Sigmoid colon (tissue), 6 donors: ENCODE measurements at regions not wholly inside any gene's neighbourhood (a gene's known extent, or its start where the extent isn't known, plus 50 kb on each side); places are given as distances from the start of the nearest gene placed in this dataset.

Source experiments
- DNase-seq: peaks from one replicate; pipeline ENCODE4 v3.0.0-alpha.2; 2019
- H3K27ac ChIP-seq, 4 donors: fragments of 200-600 bp; sonication (generic); one replicate each; pipeline ENCODE4 v1.5.1; 2016 to 2019; ENCODE audit warnings: mild to moderate bottlenecking in 1 of 4
- H3K27me3 ChIP-seq, 3 donors: fragments of 200-600 bp; sonication (generic); one replicate each; pipeline ENCODE4 v1.5.1; 2019; ENCODE audit warnings: mild to moderate bottlenecking in 1 of 3
- H3K36me3 ChIP-seq, 4 donors: fragments of 200-600 bp; sonication (generic); one replicate each; pipeline ENCODE4 v1.5.1; 2016 to 2019
- H3K4me1 ChIP-seq, 4 donors: fragments of 200-600 bp; sonication (generic); one replicate each; pipeline ENCODE4 v1.5.1; 2017 to 2019
- H3K4me3 ChIP-seq, 4 donors: fragments of 200-600 bp; sonication (generic); one replicate each; pipeline ENCODE4 v1.5.1; 2017 to 2019; ENCODE audit warnings: mild to moderate bottlenecking in 2 of 4, moderate library complexity in 1 of 4
- H3K9me3 ChIP-seq, 4 donors: fragments of 200-600 bp in 3 of 4; sonication (generic) in 3 of 4; one replicate each; pipeline versions ENCODE4 v1.5.1 to v1.6.1; 2013 to 2019
- EP300 ChIP-seq, 4 donors: sonication (generic); formaldehyde crosslinking; IDR thresholded peaks; one replicate each; pipeline ENCODE4 v1.6.1; 2017; ENCODE audit warnings: antibody characterized with exemption in 4 of 4
- POLR2A ChIP-seq, 2 donors: fragments of 450-650 bp; IDR thresholded peaks; one replicate each; pipeline ENCODE4 v1.6.1; 2016; ENCODE audit warnings: antibody characterized with exemption in 2 of 2, mild to moderate bottlenecking in 2 of 2, moderate library complexity in 2 of 2
- POLR2AphosphoS5 ChIP-seq, 4 donors: sonication (generic); formaldehyde crosslinking; IDR thresholded peaks; one replicate each; pipeline ENCODE4 v1.6.1; 2017; ENCODE audit warnings: antibody characterized with exemption in 4 of 4
- WGBS, 2 donors: extraction: QIAGEN DNeasy Blood & Tissue Kit; methylation state at CpG; one replicate each; pipeline ENCODE4 v1.1.7; 2013; 5-methylcytosine and 5-hydroxymethylcytosine counted together
- intact Hi-C: fragments of 100-400 bp; cut with DNase I; formaldehyde crosslinking; loops from one replicate; pipeline ENCODE4 v1.15.1; 2023
- TF ChIP-seq, protein P1 (sequence below), 4 experiments: fragments of 450-650 bp in 3 of 4; fragments of 200-600 bp in 1 of 4; IDR thresholded peaks; one replicate each; pipeline ENCODE4 v1.5.1; 2016 to 2019; ENCODE audit warnings: antibody characterized with exemption in 4 of 4, mild to moderate bottlenecking in 3 of 4, moderate library complexity in 2 of 4
- donor health status: healthy with polysubstance abuse.
- donor health status: healthy.

DNA sequence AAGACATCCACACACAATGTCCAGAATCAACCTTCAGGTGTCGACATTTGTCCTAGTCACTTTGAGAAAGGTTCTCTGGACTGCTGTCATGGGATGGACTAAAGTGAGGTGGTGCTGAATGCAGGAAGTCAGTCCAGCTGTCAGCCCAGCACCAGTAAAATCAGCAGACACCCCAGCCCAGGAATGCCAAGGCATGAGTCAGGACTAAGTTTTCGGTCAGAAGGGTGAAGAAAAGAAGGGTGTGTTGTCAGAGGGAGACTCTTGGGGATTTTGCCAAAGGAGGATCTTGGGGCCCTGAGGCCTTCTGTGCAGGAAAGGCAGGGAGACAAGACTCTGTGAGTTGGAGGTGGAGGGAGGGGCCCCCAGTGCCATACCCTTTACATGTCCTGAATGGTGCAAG, 69.0 kb upstream of the XPA start:
- TF ChIP-seq POLR2AphosphoS5 (IDR thresholded peaks at IDR 0.05) (no peak), EP300 (IDR thresholded peaks at IDR 0.05) (no peak), POLR2A (IDR thresholded peaks at IDR 0.05) (no peak)
- TF ChIP-seq, protein P1, sequence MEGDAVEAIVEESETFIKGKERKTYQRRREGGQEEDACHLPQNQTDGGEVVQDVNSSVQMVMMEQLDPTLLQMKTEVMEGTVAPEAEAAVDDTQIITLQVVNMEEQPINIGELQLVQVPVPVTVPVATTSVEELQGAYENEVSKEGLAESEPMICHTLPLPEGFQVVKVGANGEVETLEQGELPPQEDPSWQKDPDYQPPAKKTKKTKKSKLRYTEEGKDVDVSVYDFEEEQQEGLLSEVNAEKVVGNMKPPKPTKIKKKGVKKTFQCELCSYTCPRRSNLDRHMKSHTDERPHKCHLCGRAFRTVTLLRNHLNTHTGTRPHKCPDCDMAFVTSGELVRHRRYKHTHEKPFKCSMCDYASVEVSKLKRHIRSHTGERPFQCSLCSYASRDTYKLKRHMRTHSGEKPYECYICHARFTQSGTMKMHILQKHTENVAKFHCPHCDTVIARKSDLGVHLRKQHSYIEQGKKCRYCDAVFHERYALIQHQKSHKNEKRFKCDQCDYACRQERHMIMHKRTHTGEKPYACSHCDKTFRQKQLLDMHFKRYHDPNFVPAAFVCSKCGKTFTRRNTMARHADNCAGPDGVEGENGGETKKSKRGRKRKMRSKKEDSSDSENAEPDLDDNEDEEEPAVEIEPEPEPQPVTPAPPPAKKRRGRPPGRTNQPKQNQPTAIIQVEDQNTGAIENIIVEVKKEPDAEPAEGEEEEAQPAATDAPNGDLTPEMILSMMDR (IDR thresholded peaks at IDR 0.05): no peak
- Histone ChIP-seq H3K27me3 (no peaks in the 10 kb centered on the region), H3K36me3 (no peaks in the 10 kb centered on the region), H3K4me1 (no peaks in the 10 kb centered on the region), H3K9me3 (no peaks in the 10 kb centered on the region), H3K27ac (no peak overlapping the region), H3K4me3 (no peak overlapping the region)
- WGBS, 2 donors: 92 to 95% methylated on average over 2 of the region's 2 CpGs
- no peak for DNase-seq
- intact Hi-C loops: no loop called here

DNA sequence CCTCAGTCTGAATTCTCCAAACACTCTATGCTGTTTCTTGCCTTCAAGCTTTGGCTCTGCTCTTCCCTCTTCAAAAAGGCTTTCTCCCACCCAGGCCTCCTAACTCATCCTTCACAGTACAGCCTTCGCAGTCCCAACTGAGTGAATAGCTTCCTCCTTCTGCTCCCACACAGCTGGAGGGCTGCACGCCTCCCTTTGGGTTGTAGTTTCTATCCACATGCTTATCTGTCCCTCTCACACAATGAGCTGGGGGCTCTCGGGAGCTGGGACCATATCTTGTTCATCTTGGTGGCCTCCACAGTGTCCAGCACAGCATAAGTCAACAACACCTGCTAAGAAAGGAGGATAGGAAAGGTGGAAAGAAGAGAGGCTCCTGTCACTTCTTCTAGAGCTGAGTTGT, 69.5 kb upstream of the XPA start:
- DNase-seq: no peak
- H3K4me1 ChIP-seq: no peaks in the 10 kb centered on the region
- 86 to 93% methylated on average over 3 of the region's 3 CpGs for WGBS, 2 donors
- no peak overlapping the region for H3K4me3 ChIP-seq
- H3K27me3 ChIP-seq: no peaks in the 10 kb centered on the region
- intact Hi-C loops: no loop called here
- H3K27ac ChIP-seq: no peak overlapping the region
- no peaks in the 10 kb centered on the region for H3K36me3 ChIP-seq
- TF ChIP-seq EP300 (IDR thresholded peaks at IDR 0.05) (no peak), POLR2AphosphoS5 (IDR thresholded peaks at IDR 0.05) (no peak), POLR2A (IDR thresholded peaks at IDR 0.05) (no peak)
- TF ChIP-seq, protein P1 (IDR thresholded peaks at IDR 0.05): no peak
- H3K9me3 ChIP-seq: no peaks in the 10 kb centered on the region

DNA sequence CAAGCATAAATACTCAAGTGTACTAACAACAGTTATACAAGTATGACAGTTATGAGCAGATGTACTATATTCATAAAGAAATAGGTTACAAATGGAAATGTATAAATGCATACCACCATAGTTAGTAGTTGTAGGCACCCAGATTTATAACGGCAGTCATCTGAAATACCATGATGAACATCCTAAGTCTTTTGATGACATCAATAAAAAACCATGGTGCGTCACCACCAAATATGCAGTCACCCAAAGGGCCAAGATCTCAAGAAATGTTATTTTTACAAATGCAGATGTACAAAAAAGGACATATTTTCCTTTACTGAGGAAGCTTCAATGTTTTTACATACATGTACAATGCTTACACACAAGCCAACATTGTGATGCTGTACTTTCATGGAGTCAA, 70.8 kb upstream of the XPA start:
- TF ChIP-seq POLR2AphosphoS5 (IDR thresholded peaks at IDR 0.05): no peak
- no peak for TF ChIP-seq EP300 (IDR thresholded peaks at IDR 0.05)
- TF ChIP-seq, protein P1 (IDR thresholded peaks at IDR 0.05): no peak
- TF ChIP-seq POLR2A (IDR thresholded peaks at IDR 0.05): no peak
- no peaks in the 10 kb centered on the region for H3K9me3 ChIP-seq
- peaks cover 0 to 6% (median 0%) of the 10 kb centered on the region in 3 donors for H3K27me3 ChIP-seq
- no peak for DNase-seq
- 90 to 92% methylated on average over 2 of the region's 2 CpGs for WGBS, 2 donors
- H3K36me3 ChIP-seq: no peaks in the 10 kb centered on the region
- H3K4me3 ChIP-seq: no peak overlapping the region
- no peak overlapping the region for H3K27ac ChIP-seq
- intact Hi-C loops: no loop called here
- H3K4me1 ChIP-seq: no peaks in the 10 kb centered on the region

DNA sequence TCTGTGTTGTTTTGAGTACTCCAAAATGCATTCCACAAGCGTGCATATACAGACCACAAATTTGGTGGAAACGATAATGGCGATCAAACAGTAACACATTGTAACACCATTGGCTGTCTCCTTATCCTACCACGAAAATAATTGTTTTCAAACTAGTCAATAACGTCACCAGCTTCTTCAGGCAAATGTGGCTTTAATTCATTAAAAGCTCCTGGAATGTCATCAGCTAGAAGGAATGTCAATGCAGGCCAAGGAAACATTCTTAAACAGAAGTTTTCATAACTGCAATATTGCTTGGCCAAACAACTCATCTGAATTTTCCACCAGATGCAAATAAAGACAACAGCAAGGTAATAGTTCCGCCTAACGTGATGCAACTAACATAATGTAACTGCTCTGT, 71.6 kb upstream of the XPA start:
- no peaks in the 10 kb centered on the region for H3K4me1 ChIP-seq
- H3K27me3 ChIP-seq: peaks cover 0 to 10% (median 0%) of the 10 kb centered on the region in 3 donors
- intact Hi-C loops: no loop called here
- no peaks in the 10 kb centered on the region for H3K36me3 ChIP-seq
- 85 to 88% methylated on average over 7 of the region's 7 CpGs for WGBS, 2 donors
- no peaks in the 10 kb centered on the region for H3K9me3 ChIP-seq
- no peak for DNase-seq
- H3K27ac ChIP-seq: no peak overlapping the region
- TF ChIP-seq POLR2A (IDR thresholded peaks at IDR 0.05) (no peak), EP300 (IDR thresholded peaks at IDR 0.05) (no peak), POLR2AphosphoS5 (IDR thresholded peaks at IDR 0.05) (no peak)
- TF ChIP-seq, protein P1 (IDR thresholded peaks at IDR 0.05): no peak
- H3K4me3 ChIP-seq: no peak overlapping the region

DNA sequence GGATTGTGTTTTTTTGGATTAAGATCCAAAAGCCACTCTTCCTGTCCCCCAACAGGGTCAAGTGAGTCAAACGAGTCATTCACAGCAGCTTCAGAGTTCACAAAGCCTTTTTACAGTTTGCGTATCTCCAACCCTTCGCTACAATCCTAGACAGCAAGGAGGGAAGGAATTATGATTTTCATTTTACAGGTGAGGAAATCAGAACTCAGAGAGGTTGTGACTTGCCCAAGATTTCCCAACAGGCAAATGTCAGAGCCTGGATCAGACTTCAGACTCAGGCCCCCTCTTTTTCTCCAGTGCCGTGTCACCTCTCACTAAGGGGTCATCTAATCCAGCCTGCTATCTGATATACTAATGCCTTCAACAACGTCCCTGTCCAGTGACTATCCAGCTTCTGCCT, 72.1 kb upstream of the XPA start:
- no peak for TF ChIP-seq POLR2A (IDR thresholded peaks at IDR 0.05)
- TF ChIP-seq, protein P1 (IDR thresholded peaks at IDR 0.05): no peak
- no peak for TF ChIP-seq EP300 (IDR thresholded peaks at IDR 0.05)
- no peak for TF ChIP-seq POLR2AphosphoS5 (IDR thresholded peaks at IDR 0.05)

More for the DNA sequence above, 72.1 kb upstream of the XPA start:
- Histone ChIP-seq H3K9me3 (no peaks in the 10 kb centered on the region), H3K27ac (no peak overlapping the region), H3K4me3 (no peak overlapping the region), H3K4me1 (no peaks in the 10 kb centered on the region), H3K27me3 (peaks cover 0 to 10% (median 0%) of the 10 kb centered on the region in 3 donors), H3K36me3 (no peaks in the 10 kb centered on the region)
- WGBS, 2 donors: 64 to 73% methylated on average over 5 of the region's 5 CpGs
- intact Hi-C loops: no loop called here
- no peak for DNase-seq
